ENCODE measurements at regions not wholly inside any gene's neighbourhood (a gene's known extent, or its start where the extent isn't known, plus 50 kb on each side); places are given as distances from the start of the nearest gene placed in this dataset.

GRCh38 chr4:125658773-125659172, 344.0 kb downstream of the FAT4 start:
- no peak for TF ChIP-seq CTCF (IDR thresholded peaks at IDR 0.05; ENCODE audit: unreplicated experiment in 3 of 3)
- Mint-ChIP-seq H3K27me3 (ENCODE audit: low read depth) (no peaks in the 10 kb centered on the region), H3K9me3 (no peaks in the 10 kb centered on the region), H3K36me3 (ENCODE audit: low read depth) (no peaks in the 10 kb centered on the region), H3K4me3 (no peak overlapping the region), H3K27ac (no peak overlapping the region), H3K4me1 (no peaks in the 10 kb centered on the region)

DNA sequence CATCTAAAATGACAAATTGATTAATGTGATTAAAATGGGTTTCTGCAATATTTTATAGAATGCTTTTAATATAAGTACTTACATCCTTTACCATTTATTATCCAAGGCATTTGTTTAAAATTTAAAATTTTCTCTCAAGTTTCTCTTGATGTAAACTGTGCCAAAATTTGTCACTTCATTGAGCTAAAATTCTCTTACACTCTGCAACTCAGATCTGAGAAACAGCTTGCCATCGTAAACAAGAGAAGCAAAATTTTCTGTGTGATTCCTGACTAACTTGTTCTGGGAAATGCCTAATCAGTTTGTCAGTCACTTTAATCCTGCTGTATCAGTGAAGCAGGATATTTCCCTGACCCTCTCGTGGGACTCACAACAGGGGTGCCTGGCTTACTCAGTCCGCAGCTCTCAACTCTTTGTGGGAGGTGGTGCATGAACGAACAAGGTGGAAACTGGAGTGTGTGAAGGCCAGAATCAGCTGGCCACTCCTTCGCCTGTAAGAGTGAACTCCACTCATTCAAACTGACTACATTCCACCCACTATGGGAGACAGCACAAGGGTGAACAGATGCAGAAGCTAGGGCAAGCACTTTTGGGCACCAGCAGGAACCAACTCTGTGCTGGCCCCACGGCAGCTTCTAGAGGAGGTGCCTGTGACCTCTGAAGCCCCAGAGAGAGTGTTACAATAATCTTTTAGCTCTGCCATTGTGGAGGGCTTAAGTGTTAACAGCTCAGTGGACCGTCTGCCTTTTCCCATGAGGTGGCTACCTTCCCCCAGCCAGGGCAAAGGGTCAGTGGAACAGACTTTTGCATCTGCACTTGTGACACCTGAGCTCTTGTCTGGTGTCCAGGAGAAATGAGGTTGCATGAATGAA, 349.4 kb downstream of the FAT4 start:
- Mint-ChIP-seq H3K36me3 (ENCODE audit: low read depth) (no peaks in the 10 kb centered on the region), H3K9me3 (no peaks in the 10 kb centered on the region), H3K27ac (no peak overlapping the region), H3K4me1 (no peaks in the 10 kb centered on the region), H3K27me3 (ENCODE audit: low read depth) (no peaks in the 10 kb centered on the region), H3K4me3 (no peak overlapping the region)
- no peak for TF ChIP-seq CTCF (IDR thresholded peaks at IDR 0.05; ENCODE audit: unreplicated experiment in 3 of 3)

GRCh38 chr4:125666635-125667034, 351.9 kb downstream of the FAT4 start:
- H3K36me3 Mint-ChIP-seq (ENCODE audit: low read depth): no peaks in the 10 kb centered on the region
- TF ChIP-seq CTCF (IDR thresholded peaks at IDR 0.05; ENCODE audit: unreplicated experiment in 3 of 3): no peak

GRCh38 chr4:125676156-125676555, 361.4 kb downstream of the FAT4 start:
- peaks cover 3% of the 10 kb centered on the region for H3K27me3 Mint-ChIP-seq (ENCODE audit: low read depth)
- no peaks in the 10 kb centered on the region for H3K9me3 Mint-ChIP-seq
- no peaks in the 10 kb centered on the region for H3K4me1 Mint-ChIP-seq
- H3K4me3 Mint-ChIP-seq: no peak overlapping the region
- no peak for TF ChIP-seq CTCF (IDR thresholded peaks at IDR 0.05; ENCODE audit: unreplicated experiment in 3 of 3)
- H3K36me3 Mint-ChIP-seq (ENCODE audit: low read depth): no peaks in the 10 kb centered on the region
- no peak overlapping the region for H3K27ac Mint-ChIP-seq

More at GRCh38 chr4:125666635-125667034, 351.9 kb downstream of the FAT4 start:
- Mint-ChIP-seq H3K27ac (no peak overlapping the region), H3K27me3 (ENCODE audit: low read depth) (no peaks in the 10 kb centered on the region), H3K4me1 (no peaks in the 10 kb centered on the region), H3K4me3 (no peak overlapping the region), H3K9me3 (no peaks in the 10 kb centered on the region)

GRCh38 chr4:125676583-125676982, 361.8 kb downstream of the FAT4 start:
- Mint-ChIP-seq H3K4me3 (no peak overlapping the region), H3K36me3 (ENCODE audit: low read depth) (no peaks in the 10 kb centered on the region), H3K27ac (no peak overlapping the region), H3K9me3 (no peaks in the 10 kb centered on the region), H3K4me1 (no peaks in the 10 kb centered on the region), H3K27me3 (ENCODE audit: low read depth) (peaks cover 3% of the 10 kb centered on the region)
- no peak for TF ChIP-seq CTCF (IDR thresholded peaks at IDR 0.05; ENCODE audit: unreplicated experiment in 3 of 3)

All from nephron (organoid).